ENCODE measurements at regions not wholly inside any gene's neighbourhood (a gene's known extent, or its start where the extent isn't known, plus 50 kb on each side); places are given as distances from the start of the nearest gene placed in this dataset.
"Not testable (repeated sequence)": the region's sequence is repeated elsewhere in the genome, so short reads cannot be mapped to it uniquely, and the experiment has no call there.

DNA sequence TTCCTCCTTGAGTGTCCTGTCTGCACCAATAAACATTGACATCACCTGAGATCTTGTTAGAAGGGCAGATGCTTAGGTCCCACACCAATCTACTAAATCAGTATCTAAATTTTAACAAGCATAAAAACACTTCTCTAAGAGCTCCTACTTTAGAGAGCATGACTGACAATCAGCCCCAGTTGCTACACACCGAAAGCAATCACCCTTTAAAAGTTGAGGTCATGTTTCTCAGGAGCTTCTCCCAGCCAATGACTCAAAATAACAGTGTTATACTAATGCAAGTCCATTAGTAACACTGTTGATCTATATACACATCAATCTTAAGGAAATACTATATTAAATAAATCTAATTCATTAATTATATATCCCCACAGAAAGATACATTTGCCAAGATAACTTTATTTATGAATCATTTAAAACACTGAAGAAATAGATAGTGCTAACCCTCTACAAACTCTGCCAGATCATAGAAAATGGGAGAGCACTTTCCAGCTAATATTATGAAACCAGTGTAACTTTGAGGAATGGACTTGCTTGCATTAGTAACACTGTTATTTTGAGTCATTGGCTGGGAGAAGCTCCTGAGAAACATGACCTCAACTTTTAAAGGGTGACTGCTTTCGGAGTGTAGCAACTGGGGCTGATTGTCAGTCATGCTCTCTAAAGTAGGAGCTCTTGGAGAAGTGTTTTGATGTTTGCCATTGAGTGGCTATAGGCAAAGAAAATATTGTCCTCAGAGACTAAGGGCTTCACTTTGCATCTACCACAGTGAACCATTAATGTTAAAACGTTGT, 109.8 kb upstream of the HDX start:
- DNase-seq (ENCODE audit: low spot score) = no peak

DNA sequence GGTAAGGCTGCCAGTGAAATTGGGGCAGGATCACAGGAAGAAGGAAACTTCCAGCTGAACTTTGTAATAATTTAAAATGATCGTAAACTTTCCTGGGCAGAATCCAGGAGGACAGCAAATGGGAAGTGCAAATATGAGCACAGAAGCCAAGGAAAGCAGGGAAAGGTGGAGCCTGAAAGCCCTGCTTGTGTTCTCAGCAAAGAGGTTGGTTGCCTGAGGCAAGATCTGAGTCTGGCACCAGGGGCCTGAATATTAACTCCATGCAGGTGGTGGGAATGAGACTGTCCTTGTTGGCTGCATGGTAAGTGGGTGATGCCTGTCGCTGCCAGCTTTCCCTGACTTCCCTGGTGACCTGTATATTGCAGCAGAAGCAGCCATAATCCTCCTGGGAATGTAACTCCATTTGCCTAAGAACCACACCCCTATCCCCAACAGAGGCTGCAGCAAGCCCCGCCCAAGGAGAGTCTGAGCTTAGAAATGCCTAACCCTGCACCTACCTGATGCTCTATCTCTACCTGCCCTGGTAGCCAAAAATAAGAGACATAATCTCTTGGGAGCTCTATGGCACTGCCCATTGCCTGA, 132.0 kb upstream of the HDX start:
- DNase-seq (ENCODE audit: low spot score) = no peak

DNA sequence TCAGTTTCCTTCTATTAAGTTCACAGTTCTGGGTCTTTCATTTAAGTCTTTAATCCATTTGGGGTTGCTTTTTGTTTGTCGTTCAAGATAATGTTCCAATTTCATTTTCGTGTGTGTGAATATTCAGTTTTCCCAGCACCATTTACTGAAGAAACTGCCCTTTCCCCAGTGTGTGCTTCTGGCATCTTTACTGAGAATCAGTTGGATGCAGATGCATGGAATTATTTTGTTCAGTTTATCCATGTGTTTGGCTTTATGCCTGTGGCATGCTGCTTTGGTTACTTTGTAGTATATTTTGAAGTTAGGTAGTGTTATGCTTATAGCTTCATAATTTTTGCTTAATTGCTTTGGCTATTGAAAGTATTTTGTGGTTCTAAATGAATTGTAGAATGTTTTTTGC, 163.8 kb upstream of the HDX start:
- no peak for DNase-seq (ENCODE audit: low spot score)

DNA sequence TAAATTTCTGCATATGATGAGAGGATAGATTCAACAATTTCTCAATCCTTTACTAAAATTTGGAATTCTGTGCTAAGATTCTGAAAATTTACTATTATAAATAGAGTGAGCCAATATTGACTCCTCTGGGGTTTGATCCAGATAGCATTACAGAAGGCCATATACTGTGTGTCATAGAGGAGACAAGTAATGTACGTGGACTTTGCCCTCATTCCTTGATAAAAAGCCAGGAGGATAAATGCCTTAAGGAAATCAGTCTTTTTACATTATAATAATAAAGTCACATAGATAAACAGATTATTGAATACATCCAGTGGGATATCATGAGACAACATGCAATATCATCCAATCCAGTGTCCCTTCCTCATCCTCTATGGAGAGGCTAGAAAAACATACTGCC, 188.0 kb upstream of the HDX start:
- DNase-seq (ENCODE audit: low spot score) = no peak

DNA sequence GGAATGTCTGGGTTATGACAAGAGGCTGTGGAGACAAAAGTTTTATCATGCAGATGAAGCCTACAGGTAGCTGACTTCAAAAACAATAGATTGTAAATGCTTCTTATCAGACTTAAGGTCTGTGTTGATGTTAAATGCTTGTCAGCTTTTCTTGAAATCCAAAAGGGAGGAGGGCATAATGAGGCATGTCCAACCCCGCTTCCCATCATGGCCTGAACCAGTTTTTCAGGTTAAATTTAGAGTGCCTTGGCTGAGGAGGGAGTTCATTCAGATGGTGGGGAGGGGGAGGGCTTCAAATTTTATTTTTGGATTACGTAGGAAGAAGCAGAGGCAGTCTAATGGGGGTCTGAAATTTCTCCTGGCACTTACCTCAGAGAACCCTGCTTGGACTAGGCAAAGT, 207.7 kb upstream of the HDX start:
- DNase-seq (ENCODE audit: low spot score) = no peak

DNA sequence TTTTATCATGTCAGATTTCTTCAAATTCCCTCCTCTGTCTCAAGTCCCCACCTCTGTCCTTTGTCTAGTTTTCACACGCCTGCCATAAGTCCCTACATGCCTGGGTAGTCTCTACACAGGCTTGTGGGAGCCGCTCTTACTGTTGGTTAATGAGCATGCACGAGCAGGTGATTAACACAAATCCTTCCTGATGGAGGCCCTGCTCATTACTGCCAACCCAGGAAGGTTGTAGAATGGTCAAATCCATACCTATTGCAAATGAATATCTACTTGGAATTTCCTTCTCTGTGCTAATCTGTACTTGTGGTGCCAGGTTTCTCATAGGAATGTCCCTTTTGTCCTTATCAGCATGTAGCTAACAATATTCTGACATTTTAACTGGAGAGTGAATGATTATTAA, 208.4 kb upstream of the HDX start:
- DNase-seq (ENCODE audit: low spot score) = no peak

DNA sequence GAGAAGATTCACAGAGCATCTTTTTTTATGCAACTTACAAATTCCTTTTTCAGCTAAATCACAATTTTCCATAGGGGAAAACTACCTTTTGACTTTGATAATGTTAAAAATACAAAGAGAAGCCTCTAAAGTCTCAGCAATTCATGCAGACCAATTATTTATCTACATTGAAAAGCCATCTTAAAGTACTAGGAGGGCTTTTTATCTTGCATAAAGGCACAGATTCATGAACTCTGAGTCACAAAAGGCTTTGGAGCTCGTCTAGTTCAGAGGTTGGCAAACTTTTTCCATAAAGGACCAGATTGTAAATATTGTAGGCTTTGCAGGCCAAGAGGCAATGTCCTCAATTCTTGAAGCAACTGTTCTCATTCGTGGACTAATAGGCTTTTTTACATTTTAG, 210.4 kb upstream of the HDX start:
- DNase-seq (ENCODE audit: low spot score) = no peak

DNA sequence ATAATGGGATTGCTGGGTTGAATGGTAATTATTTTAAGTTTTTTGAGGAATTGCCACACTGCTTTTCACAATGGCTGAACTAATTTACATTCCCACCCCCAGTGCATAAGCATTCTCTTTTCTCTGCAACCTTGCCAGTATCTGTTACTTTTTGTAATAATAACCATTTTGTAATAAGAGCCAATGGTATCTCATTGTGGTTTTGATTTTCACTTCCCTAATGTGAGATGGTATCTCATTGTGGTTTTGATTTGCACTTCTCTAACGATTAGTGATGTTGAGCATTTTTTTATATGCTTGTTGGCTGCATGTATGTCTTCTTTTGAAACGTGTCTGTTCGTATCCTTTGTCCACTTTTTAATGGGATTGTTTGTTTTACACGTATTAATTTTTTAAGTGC, 213.1 kb upstream of the HDX start:
- no peak for DNase-seq (ENCODE audit: low spot score)

DNA sequence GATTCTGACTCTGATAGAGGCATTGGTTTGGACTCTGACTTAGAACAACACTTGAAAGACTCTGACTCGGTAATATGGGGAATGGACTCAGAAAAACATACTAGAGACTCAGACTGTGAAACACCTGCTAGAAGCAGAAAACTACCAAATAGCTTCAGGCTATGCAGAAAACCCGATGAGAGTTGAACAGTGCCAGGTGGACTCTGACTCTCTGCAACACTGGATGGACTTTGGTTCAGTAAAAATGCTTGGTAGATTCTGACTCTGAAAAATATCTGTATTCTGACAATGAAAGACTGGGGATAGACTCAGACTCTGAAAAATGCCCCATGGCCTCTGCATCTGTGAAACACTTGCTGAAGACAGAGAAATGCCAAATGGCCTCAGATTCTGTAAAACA, 215.1 kb upstream of the HDX start:
- DNase-seq (ENCODE audit: low spot score) = no peak

DNA sequence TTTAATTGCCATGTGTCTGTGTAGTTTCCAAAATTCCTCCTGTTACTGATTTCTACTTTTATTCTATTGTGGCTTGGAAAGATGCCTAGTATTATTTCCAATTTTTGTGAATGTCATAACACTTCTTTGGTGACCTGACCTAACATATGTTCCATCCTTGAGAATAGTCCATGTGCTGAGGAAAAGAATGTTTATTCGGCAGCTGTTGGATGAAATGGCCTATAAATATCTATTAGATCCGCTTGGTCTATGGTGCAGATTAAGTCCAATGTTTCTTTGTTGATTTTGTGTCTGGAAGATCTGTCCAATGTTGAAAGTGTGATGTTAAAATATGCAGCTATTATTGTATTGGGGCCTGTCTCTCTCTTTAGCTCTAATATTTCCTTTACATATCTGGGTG, 219.2 kb upstream of the HDX start:
- no peak for DNase-seq (ENCODE audit: low spot score)

DNA sequence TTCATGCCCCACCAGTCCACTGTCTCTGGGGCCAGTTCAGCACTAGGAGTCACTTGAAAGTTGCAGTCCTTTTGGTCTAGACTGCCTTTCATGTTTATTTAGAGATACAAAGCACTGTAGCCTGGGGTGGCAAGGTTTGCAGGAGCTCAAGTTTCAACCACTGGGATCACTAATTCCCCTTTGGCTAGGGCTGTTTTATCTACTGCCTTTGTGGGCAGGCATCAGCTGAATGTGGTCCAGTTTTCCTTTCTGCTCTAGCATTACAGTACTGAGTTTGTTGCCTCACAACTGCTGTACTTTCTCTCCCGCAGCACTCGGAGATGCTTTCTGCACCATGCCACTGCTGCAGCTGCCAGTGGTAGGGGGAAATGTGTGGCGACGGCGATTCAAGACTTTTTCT, 222.3 kb upstream of the HDX start:
- no peak for DNase-seq (ENCODE audit: low spot score)

DNA sequence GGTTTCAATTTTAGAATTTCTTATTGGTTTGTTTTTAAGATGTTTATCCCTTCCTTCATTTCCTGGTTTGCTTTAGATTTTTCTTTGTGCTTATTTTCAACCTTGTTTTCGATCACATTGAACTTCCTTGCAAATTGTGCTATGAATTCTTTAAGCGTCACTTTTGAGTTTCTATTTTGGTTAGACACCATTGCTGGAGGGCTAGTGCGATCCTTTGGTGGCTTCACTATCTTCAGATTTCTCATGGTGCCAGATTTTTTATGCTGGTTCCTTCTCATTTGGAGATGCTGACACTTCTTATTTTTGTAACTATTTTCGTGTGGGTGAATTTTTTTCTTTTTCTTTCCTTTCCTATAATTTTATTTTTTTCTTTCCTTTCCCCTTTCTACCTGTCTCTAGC, 227.2 kb upstream of the HDX start:
- DNase-seq (ENCODE audit: low spot score) = no peak

DNA sequence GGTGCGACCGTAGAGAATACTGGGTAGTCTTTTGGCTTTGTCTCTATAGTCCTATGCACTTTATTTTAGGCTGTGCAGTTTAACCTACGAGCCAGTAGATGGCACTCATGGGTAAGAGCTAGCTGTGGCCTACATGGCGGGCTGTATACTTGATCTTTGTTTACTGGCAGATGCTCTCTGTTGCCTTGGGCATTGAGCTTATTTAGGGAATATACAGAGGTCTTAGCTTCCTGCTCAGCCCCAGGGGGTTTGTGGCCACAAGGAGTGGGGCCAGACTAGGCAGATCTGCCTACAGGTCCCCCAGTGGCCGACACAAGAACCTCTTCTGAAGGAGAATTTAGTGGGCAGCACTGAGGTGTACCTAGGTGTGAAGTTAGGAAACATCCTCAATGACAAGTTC, 227.6 kb upstream of the HDX start:
- DNase-seq (ENCODE audit: low spot score) = peak; percentile 2

DNA sequence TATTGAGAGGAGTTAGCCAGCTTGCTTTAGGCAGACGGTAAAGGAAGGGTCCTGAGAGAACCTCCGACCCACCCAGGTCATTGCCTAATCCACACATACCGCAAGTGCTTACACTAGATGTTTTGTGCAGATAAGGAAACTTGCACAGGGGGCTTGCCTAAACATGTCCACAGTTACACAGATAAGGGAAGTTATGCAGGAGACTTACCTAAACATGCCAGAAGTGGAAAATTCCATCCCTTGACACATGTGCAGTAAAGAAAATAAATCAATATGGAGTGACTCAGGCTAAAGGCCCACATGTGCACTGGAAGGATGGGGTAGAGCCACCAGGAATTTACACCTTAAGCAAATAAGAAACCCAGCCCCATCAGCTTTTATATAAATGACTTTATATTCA, 232.8 kb upstream of the HDX start:
- no peak for DNase-seq (ENCODE audit: low spot score)

DNA sequence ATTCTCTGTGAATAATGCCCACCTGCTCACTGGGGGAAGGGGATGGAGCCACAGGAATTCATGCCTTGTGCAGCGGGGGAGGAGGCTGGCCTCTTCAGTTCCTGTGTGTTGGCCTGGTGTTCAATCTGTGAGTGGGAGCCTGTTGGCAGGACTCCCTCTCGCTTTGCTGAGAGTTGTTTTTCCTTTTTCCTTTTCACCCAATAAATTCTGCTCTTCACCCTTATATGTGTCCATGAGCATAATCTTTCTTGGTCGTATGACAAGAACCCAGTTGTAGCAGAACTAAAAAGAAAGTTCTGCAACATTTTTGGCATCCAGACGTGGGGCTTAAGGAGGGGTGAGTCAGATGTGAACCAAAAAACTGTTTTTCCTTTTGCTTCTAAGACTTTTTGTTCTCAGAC, 235.2 kb upstream of the HDX start:
- no peak for DNase-seq (ENCODE audit: low spot score)

DNA sequence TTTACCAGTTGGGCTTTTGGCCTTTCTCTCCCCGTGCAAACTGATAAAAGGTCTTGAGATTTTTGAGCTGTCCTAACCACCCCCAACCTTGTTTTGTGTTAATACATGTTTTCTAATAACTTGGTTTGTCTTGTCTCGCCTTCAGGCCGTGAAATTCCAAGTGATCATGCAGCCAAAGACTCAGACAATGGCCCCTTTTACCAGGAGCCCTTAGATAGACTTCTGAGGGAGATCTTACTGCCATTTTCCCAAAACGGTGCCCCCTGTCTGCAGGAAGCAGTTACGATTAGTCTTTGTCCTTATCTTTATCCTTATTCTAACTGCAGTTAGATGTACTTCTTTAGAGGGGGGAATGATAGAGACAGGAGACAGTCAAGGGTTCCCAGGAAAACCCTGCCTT, 245.3 kb upstream of the HDX start:
- no peak for DNase-seq (ENCODE audit: low spot score)

DNA sequence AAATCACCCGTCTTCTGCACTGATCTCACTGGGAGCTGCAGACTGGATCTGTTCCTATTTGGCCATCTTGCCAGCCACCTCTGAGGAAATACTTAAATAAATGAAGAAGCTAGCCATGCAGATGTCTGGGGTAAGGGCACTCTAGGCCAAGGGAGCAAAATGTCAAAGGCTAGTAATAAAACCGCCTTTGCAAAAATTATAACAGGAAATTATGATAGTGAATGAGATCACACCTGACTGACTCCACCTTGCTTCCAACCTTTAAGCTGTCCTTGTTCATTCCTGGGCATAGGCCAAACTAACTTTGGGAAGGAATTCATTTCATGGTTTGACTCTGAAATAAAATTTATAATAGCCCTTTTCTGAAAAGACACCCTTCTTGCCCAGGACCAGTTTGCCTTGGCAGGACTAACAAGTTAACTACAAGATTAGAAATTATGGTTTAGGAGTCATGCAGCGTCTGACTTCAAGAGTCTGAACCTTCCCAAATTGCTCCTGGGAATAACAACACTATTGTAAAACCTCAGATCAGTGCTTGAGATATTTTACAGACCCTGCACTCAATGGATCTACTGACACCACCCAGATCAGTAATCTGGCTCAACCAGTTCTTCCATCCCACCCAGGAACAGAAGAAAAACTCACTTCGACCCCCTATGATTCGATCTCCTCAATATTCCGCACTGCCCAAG, 246.9 kb upstream of the HDX start:
- no peak for DNase-seq (ENCODE audit: low spot score)

DNA sequence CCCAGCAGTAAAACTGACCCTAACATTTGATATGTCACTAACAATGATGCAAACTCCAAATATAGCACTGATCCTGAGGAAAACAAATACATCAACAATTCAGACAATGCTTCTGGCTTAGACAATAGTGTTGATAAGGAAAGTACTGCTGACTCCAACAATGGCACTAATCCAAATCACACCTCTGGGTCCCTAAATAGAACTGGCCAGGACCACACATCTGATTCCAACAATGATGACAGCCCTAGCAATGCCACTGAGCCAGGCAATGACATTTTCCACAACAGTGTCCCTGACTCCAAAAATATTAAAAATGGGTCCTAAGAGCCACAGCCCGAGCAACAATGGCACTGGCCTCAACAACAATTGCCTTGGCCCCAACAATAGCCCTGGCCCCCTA, 243.1 kb upstream of the APOOL start:
- DNase-seq (ENCODE audit: low spot score) = no peak

DNA sequence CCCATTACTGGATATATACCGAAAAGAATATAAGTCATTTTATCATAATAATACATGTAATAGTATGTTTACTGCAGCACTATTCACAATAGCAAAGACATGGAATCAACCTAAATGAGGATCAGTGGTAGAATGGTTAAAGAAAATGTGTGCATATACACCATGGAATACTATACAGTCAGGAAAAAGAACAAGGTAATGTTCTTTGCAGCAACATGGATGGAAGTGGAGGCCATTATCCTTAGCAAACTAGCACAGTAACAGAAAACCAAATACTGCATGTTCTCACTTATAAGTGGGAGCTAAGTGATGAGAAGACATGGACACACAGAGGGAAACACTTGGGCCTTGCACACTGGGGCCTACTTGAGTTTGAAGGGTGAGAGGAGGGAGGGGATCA, 207.4 kb upstream of the APOOL start:
- DNase-seq (ENCODE audit: low spot score) = no peak

DNA sequence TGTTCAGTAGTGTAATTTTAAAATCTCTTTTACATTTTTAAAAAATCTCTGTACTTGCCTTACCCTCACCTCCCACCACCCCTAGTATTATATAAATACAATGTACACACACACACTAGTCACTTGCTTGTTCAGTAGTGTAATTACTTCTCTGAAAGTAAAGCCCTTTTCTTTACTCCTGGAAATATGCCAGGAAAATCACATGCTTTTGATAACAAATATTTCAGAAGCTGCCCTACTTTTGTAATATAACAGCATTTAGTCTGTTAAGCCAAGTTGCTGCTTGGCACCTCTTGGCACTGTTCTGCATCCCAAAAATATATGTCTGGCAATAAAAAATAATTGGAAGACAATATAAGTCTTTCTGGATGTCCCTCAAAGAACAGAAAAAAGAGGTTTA, 172.8 kb upstream of the APOOL start:
- no peak for DNase-seq (ENCODE audit: low spot score)

DNA sequence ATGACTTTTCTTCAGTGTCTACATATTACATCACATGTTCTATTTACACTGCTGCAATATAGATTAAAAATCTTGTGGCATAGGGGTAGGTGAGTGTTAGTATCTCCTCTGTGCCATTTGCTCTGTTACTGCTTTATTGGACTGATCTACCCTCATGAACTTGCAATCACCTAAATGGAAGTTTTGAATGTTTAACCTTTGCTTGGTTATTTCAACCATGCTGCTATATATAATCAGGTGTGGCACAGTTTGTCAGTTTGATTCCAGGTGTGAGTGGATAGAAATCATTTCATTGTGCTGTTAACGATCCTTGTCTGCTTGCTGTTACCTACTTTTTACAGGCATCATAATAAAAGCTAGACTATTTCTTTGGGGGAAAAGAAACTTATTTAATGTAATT, 157.1 kb upstream of the APOOL start:
- DNase-seq (ENCODE audit: low spot score) = not testable (repeated sequence)

DNA sequence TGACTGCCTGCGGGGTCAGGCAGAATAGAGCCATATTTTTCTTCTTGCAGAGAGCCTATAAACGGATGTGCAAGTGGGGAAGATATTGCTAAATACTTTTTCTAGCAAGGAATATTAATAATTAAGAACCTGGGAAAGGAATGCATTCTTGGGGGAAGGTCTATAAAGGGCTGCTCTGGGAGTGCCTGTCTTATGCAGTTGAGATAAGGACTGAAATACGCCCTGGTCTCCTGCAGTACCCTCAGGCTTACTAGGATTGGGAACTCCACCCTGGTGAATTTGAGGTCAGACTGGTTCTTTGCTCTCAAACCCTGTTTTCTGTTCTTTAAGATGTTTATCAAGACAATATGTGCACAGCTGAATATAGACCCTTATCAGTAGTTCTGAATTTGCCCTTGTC, 152.5 kb upstream of the APOOL start:
- DNase-seq (ENCODE audit: low spot score) = not testable (repeated sequence)

DNA sequence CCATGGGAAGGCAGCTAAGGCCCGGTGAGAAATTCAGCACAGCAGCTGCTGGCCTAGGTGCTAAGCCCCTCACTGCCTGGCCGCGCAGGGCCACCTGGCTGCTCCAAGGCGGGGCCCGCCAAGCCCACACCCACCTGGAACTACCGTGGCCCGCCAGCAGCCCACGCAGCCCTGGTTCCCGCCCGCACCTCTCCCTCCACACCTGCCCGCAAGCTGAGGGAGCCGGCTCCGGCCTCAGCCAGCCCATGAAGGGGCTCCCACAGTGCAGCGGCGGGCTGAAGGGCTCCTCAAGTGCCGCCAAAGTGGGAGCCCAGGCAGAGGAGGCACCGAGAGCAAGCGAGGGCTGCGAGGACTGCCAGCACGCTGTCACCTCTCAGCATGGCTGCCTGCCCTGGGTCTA, 146.9 kb upstream of the APOOL start:
- DNase-seq (ENCODE audit: low spot score) = not testable (repeated sequence)

DNA sequence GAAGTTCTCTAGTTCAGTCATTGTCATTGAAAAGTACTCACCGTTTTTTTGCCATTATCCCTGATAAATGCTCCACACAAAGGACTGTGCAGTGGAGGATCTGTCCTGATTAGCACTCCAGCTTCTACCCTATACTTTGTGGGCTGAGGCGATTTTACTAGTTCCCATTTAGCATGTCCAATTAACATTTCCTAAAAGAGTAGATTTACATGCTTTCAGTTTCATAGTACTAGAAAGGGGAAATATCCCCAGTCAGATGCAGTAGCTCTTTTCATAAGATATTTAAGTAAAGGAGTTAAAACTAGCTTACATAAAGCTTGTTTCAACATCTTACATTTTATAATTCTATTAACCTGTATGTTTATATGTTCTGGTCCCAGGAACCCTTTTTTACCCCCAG, 144.9 kb upstream of the APOOL start:
- not testable (repeated sequence) for DNase-seq (ENCODE audit: low spot score)
